GM23248 (cell line): ENCODE measurements at regions not wholly inside any gene's neighbourhood (a gene's known extent, or its start where the extent isn't known, plus 50 kb on each side); places are given as distances from the start of the nearest gene placed in this dataset.

Experiments
- EZH2 ChIP-seq: fragments of 200-600 bp; sonication (generic); IDR thresholded peaks from 2 replicates; pipeline ENCODE4 v1.6.1; 2018; ENCODE audit warnings: antibody characterized with exemption, mild to moderate bottlenecking; ENCODE audit not compliant: insufficient read depth, poor library complexity, severe bottlenecking
- EZH2phosphoT487 ChIP-seq: fragments of 200-600 bp; sonication (generic); IDR thresholded peaks from 2 replicates; pipeline ENCODE4 v1.6.1; 2018; ENCODE audit warnings: antibody characterized with exemption, moderate library complexity, mild to moderate bottlenecking, low read depth; ENCODE audit not compliant: insufficient read depth

GRCh38 chr4:19510993-19511392, 740.7 kb upstream of the SLIT2 start:
- no peak for TF ChIP-seq EZH2
- no peak for TF ChIP-seq EZH2phosphoT487
